ENCODE measurements at regions not wholly inside any gene's neighbourhood (a gene's known extent, or its start where the extent isn't known, plus 50 kb on each side); places are given as distances from the start of the nearest gene placed in this dataset.

- DNase-seq = no peak
Measured at GRCh38 chr6:97594844-97595243, 311.8 kb upstream of the MMS22L start.

- DNase-seq = no peak
Measured at GRCh38 chr6:97621111-97621510, 338.1 kb upstream of the MMS22L start.

GRCh38 chr6:97626671-97627441 is 343.8 kb upstream of the MMS22L start:
- no peak for DNase-seq

GRCh38 chr6:97629180-97629579 is 346.2 kb upstream of the MMS22L start:
- DNase-seq = no peak

- DNase-seq = no peak
Measured at GRCh38 chr6:97630604-97631003, 347.6 kb upstream of the MMS22L start.

GRCh38 chr6:97632341-97632740 is 349.3 kb upstream of the MMS22L start:
- DNase-seq = no peak

GRCh38 chr6:97639702-97640101 is 356.7 kb upstream of the MMS22L start:
- no peak for DNase-seq

- no peak for DNase-seq
Measured at GRCh38 chr6:97644353-97644752, 361.3 kb upstream of the MMS22L start.

GRCh38 chr6:97645757-97646156 is 362.7 kb upstream of the MMS22L start:
- no peak for DNase-seq

GRCh38 chr6:97653076-97653475 is 370.1 kb upstream of the MMS22L start:
- no peak for DNase-seq

- DNase-seq = no peak
Measured at GRCh38 chr6:97653517-97653916, 370.5 kb upstream of the MMS22L start.

GRCh38 chr6:97654674-97655073 is 371.7 kb upstream of the MMS22L start:
- no peak for DNase-seq

- no peak for DNase-seq
Measured at GRCh38 chr6:97656236-97656635, 373.2 kb upstream of the MMS22L start.

GRCh38 chr6:97656706-97657350 is 373.8 kb upstream of the MMS22L start:
- no peak for DNase-seq

- no peak for DNase-seq
Measured at GRCh38 chr6:97658090-97658489, 375.1 kb upstream of the MMS22L start.

GRCh38 chr6:97663252-97663651 is 380.2 kb upstream of the MMS22L start:
- DNase-seq = no peak

GRCh38 chr6:97665446-97665845 is 382.4 kb upstream of the MMS22L start:
- DNase-seq = no peak

GRCh38 chr6:97666889-97667288 is 383.9 kb upstream of the MMS22L start:
- DNase-seq = no peak

- DNase-seq = no peak
Measured at GRCh38 chr6:97668716-97669115, 385.7 kb upstream of the MMS22L start.

- no peak for DNase-seq
Measured at GRCh38 chr6:97669191-97670031, 386.4 kb upstream of the MMS22L start.

GRCh38 chr6:97674802-97675201 is 391.8 kb upstream of the MMS22L start:
- DNase-seq = no peak

GRCh38 chr6:97677626-97678025 is 394.6 kb upstream of the MMS22L start:
- DNase-seq = no peak

- no peak for DNase-seq
Measured at GRCh38 chr6:97687916-97688315, 404.9 kb upstream of the MMS22L start.
